ENCODE measurements at regions not wholly inside any gene's neighbourhood (a gene's known extent, or its start where the extent isn't known, plus 50 kb on each side); places are given as distances from the start of the nearest gene placed in this dataset.

DNA sequence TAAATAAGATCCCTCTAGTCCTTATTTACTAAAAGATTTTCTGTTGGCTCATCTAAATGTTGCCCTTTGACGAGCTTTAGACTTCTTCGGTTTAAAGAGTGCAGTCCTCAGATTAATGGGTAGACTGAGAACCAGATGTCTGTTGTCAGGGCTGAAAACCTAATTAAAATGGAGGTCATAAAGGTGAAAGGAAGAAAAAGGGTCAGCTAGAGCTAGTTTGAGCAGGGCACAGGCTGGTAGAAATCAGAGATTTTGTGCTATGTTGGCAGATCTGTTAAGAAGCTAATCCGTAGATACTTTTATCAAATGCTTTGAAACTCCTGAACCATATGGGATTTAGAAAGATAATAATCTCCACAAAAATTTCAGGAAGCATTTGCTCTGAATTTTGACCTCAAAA, 959.0 kb downstream of the PLA2G4A start:
- TF ChIP-seq CTCF (IDR thresholded peaks at IDR 0.05) (no peak), POLR2A (IDR thresholded peaks at IDR 0.05) (no peak)

All from right lobe of liver (tissue), 4 donors.